Keratinocyte (primary cell): ENCODE measurements at regions not wholly inside any gene's neighbourhood (a gene's known extent, or its start where the extent isn't known, plus 50 kb on each side); places are given as distances from the start of the nearest gene placed in this dataset.

Experiments
- DNase-seq: peaks from one replicate; pipeline ENCODE4 v3.0.0-alpha.2; 2011; ENCODE audit warnings: low read depth, missing footprints, low spot score
- FAIRE-seq: peaks from 2 replicates; lab custom pipeline; 2011; peaks lifted over from hg19 to GRCh38; lab: Jason Lieb, UNC
- H2AFZ ChIP-seq: 2 replicates; pipeline ENCODE4 v1.6.0; 2012; ENCODE audit warnings: low read length, control low read depth, inconsistent platforms; ENCODE audit not compliant: control insufficient read depth
- H3K27ac ChIP-seq: 2 replicates; pipeline ENCODE4 v1.5.1; 2011; ENCODE audit warnings: low read length; ENCODE audit not compliant: control insufficient read depth, insufficient read depth
- H3K27me3 ChIP-seq: 3 replicates; pipeline ENCODE4 v1.6.0; 2011; ENCODE audit warnings: low read length; ENCODE audit not compliant: control insufficient read depth, insufficient read depth; ENCODE audit errors: extremely low read depth
- H3K36me3 ChIP-seq, 2 experiments: 2 replicates in 1 of 2; 3 replicates in 1 of 2; pipeline ENCODE4 v1.5.1; 2011; ENCODE audit warnings: low read length in 2 of 2, mild to moderate bottlenecking in 1 of 2; ENCODE audit not compliant: control insufficient read depth in 2 of 2, insufficient read depth in 2 of 2; ENCODE audit errors: extremely low read depth in 1 of 2
- H3K4me1 ChIP-seq: 3 replicates; pipeline ENCODE4 v1.5.1; 2011; ENCODE audit warnings: low read length; ENCODE audit not compliant: control insufficient read depth, insufficient read depth; ENCODE audit errors: extremely low read depth
- H3K4me2 ChIP-seq: 3 replicates; pipeline ENCODE4 v1.6.0; 2011; ENCODE audit warnings: low read depth, low read length; ENCODE audit not compliant: control insufficient read depth, insufficient read depth; ENCODE audit errors: extremely low read depth
- H3K4me3 ChIP-seq, 3 experiments: fragments of 200-600 bp in 1 of 3; sonication (generic) in 1 of 3; 2 replicates in 2 of 3; 3 replicates in 1 of 3; pipeline ENCODE4 v1.5.1; 2011 to 2016; ENCODE audit warnings: low read length in 3 of 3, mild to moderate bottlenecking in 3 of 3, control low read depth in 2 of 3, inconsistent platforms in 1 of 3, low read depth in 1 of 3, mixed read lengths in 1 of 3, mixed run types in 1 of 3, moderate library complexity in 1 of 3; ENCODE audit not compliant: control insufficient read depth in 2 of 3, insufficient read depth in 2 of 3; ENCODE audit errors: extremely low read depth in 1 of 3
- H3K79me2 ChIP-seq: 2 replicates; pipeline ENCODE4 v1.6.0; 2012; ENCODE audit warnings: low read length; ENCODE audit not compliant: control insufficient read depth, insufficient read depth
- H3K9ac ChIP-seq: 3 replicates; pipeline ENCODE4 v1.6.0; 2011; ENCODE audit warnings: low read length; ENCODE audit not compliant: control insufficient read depth, insufficient read depth; ENCODE audit errors: extremely low read depth
- H3K9me1 ChIP-seq: 3 replicates; pipeline ENCODE4 v1.6.0; 2011; ENCODE audit warnings: low read length; ENCODE audit not compliant: control insufficient read depth, insufficient read depth; ENCODE audit errors: extremely low read depth
- H3K9me3 ChIP-seq: 2 replicates; pipeline ENCODE4 v1.5.1; 2012; ENCODE audit warnings: low read depth, low read length; ENCODE audit not compliant: control insufficient read depth
- H4K20me1 ChIP-seq: 3 replicates; pipeline ENCODE4 v1.6.0; 2011; ENCODE audit warnings: low read length; ENCODE audit not compliant: control insufficient read depth, insufficient read depth; ENCODE audit errors: extremely low read depth
- EZH2 ChIP-seq: IDR thresholded peaks from one replicate; pipeline ENCODE4 v1.6.1; 2012; ENCODE audit warnings: inconsistent platforms, mild to moderate bottlenecking, low read length, moderate library complexity
- dilution Hi-C: fragments of 300-500 bp; cut with MboI; formaldehyde crosslinking; loops from one replicate; pipeline ENCODE4 v1.7.0; 2020; ENCODE audit warnings: low sequenced_read_pairs; ENCODE audit not compliant: extremely low pct_ligation_motif_present
- TF ChIP-seq, protein P1 (sequence below), 3 experiments: IDR thresholded peaks in 1 of 3; conservative IDR thresholded peaks in 1 of 3; optimal IDR thresholded peaks in 1 of 3; 2 replicates in 2 of 3; 3 replicates in 1 of 3; pipeline versions ENCODE3 to v1.5.1; 2011; ENCODE audit warnings: low read length in 3 of 3, mild to moderate bottlenecking in 3 of 3, moderate library complexity in 2 of 3, control low read depth in 1 of 3, inconsistent platforms in 1 of 3; ENCODE audit not compliant: insufficient read depth in 2 of 3; ENCODE audit errors: extremely low read depth in 1 of 3

DNA sequence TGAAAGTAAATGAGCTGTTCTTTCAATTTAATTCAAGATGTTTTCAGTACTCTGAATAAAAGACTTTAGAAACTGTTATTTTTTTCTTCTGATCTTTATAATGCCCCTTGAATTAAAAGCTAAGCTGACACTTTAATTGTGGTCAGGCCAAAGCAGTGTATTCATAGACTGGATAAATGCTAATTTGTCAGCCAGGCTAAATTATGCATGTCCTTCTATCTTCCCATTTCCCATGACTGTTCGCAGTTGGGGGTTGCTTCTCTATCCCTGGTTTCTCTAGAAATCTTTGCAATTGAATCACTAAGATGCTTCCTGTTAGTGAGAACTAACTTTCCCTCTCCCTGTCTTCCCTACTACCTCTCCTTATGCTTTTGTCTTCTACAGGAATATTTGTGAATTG lies 396.2 kb downstream of the RFPL4B start:
- TF ChIP-seq, protein P1, sequence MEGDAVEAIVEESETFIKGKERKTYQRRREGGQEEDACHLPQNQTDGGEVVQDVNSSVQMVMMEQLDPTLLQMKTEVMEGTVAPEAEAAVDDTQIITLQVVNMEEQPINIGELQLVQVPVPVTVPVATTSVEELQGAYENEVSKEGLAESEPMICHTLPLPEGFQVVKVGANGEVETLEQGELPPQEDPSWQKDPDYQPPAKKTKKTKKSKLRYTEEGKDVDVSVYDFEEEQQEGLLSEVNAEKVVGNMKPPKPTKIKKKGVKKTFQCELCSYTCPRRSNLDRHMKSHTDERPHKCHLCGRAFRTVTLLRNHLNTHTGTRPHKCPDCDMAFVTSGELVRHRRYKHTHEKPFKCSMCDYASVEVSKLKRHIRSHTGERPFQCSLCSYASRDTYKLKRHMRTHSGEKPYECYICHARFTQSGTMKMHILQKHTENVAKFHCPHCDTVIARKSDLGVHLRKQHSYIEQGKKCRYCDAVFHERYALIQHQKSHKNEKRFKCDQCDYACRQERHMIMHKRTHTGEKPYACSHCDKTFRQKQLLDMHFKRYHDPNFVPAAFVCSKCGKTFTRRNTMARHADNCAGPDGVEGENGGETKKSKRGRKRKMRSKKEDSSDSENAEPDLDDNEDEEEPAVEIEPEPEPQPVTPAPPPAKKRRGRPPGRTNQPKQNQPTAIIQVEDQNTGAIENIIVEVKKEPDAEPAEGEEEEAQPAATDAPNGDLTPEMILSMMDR (optimal IDR thresholded peaks at IDR 0.05 in 1 of 3, IDR thresholded peaks at IDR 0.05 in 1 of 3, conservative IDR thresholded peaks at IDR 0.05 in 1 of 3; ENCODE audit: extremely low read depth in 1 of 3, insufficient read depth in 2 of 3, low read length in 3 of 3), result no peak
- no peak for TF ChIP-seq EZH2
- Histone ChIP-seq H3K4me3 (no peak overlapping the region), H3K27me3 (no peaks in the 10 kb centered on the region), H3K36me3 (no peaks in the 10 kb centered on the region), H4K20me1 (no peaks in the 10 kb centered on the region), H3K4me2 (no peak overlapping the region), H3K9me3 (no peaks in the 10 kb centered on the region), H3K79me2 (no peaks in the 10 kb centered on the region), H2AFZ (no peak overlapping the region), H3K27ac (no peak overlapping the region), H3K4me1 (no peaks in the 10 kb centered on the region), H3K9me1 (no peaks in the 10 kb centered on the region), H3K9ac (no peak overlapping the region)
- FAIRE-seq (no peak), DNase-seq (no peak)
- dilution Hi-C loops, result no loop called here

DNA sequence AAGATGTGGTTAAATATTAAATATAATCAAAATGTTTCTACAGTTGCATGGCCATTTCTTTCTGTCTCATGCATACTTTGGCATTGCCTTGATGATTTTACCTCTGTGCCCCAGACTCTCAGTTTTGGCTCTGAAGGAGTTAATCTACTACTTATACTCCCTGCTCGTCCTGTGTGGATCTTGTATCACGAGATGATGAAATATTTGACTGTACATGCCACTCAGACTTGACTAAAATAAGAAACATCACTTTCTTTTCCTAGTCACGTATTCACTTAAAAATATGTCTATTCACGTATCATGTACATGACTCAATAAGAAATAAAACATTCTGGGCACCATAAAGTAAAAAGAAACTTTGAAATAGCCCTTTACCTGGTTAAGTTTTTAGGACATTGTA lies 397.7 kb downstream of the RFPL4B start:
- DNase-seq, result no peak
- Histone ChIP-seq H3K9me3 (no peaks in the 10 kb centered on the region), H3K4me3 (no peak overlapping the region), H3K27me3 (no peaks in the 10 kb centered on the region), H3K27ac (no peak overlapping the region), H3K79me2 (no peaks in the 10 kb centered on the region), H3K4me2 (no peak overlapping the region), H3K9me1 (no peaks in the 10 kb centered on the region), H4K20me1 (no peaks in the 10 kb centered on the region), H2AFZ (no peak overlapping the region), H3K9ac (no peak overlapping the region), H3K36me3 (no peaks in the 10 kb centered on the region), H3K4me1 (no peaks in the 10 kb centered on the region)
- dilution Hi-C loops, result no loop called here
- FAIRE-seq, result no peak
- TF ChIP-seq, protein P1 (optimal IDR thresholded peaks at IDR 0.05 in 1 of 3, IDR thresholded peaks at IDR 0.05 in 1 of 3, conservative IDR thresholded peaks at IDR 0.05 in 1 of 3; ENCODE audit: extremely low read depth in 1 of 3, insufficient read depth in 2 of 3, low read length in 3 of 3), result no peak
- TF ChIP-seq EZH2, result no peak
